ENCODE measurements at regions not wholly inside any gene's neighbourhood (a gene's known extent, or its start where the extent isn't known, plus 50 kb on each side); places are given as distances from the start of the nearest gene placed in this dataset.

DNA sequence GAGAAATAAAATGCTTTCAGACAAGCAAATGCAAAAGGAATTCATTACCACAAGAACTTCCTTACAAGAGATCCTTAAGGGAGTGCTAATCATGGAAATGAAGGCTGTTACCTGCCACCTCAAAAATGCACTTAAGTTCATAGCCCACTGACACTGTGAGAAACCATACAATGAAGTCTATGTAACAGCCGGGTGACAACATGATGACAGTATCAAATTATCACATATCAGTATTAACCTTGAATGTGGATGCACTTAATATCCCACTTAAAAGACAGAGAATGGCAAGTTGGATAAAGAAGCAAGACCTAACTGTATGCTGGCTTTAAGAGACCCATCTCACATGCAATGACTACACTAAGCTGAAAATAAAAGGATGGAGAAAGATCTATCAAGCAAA is 403.4 kb upstream of the MC4R start:
- TF ChIP-seq, protein P1, sequence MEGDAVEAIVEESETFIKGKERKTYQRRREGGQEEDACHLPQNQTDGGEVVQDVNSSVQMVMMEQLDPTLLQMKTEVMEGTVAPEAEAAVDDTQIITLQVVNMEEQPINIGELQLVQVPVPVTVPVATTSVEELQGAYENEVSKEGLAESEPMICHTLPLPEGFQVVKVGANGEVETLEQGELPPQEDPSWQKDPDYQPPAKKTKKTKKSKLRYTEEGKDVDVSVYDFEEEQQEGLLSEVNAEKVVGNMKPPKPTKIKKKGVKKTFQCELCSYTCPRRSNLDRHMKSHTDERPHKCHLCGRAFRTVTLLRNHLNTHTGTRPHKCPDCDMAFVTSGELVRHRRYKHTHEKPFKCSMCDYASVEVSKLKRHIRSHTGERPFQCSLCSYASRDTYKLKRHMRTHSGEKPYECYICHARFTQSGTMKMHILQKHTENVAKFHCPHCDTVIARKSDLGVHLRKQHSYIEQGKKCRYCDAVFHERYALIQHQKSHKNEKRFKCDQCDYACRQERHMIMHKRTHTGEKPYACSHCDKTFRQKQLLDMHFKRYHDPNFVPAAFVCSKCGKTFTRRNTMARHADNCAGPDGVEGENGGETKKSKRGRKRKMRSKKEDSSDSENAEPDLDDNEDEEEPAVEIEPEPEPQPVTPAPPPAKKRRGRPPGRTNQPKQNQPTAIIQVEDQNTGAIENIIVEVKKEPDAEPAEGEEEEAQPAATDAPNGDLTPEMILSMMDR (IDR thresholded peaks at IDR 0.05), result no peak
- no peak for TF ChIP-seq POLR2A (IDR thresholded peaks at IDR 0.05)

Measured in body of pancreas (tissue), 4 donors.